ENCODE measurements at regions not wholly inside any gene's neighbourhood (a gene's known extent, or its start where the extent isn't known, plus 50 kb on each side); places are given as distances from the start of the nearest gene placed in this dataset.

- Histone ChIP-seq H3K27ac (ENCODE audit: low read length) (no peak overlapping the region), H3K9me3 (ENCODE audit: insufficient read depth, low read length) (no peaks in the 10 kb centered on the region), H2AFZ (ENCODE audit: low read depth, low read length) (no peak overlapping the region), H3K79me2 (ENCODE audit: low read length) (no peaks in the 10 kb centered on the region), H3K9ac (ENCODE audit: low read length) (no peak overlapping the region), H3K4me1 (ENCODE audit: low read length) (no peaks in the 10 kb centered on the region), H3K36me3 (replicated peaks; ENCODE audit: low read depth, low read length) (no peaks in the 10 kb centered on the region), H4K20me1 (ENCODE audit: insufficient read depth, low read length) (no peaks in the 10 kb centered on the region), H3K27me3 (ENCODE audit: low read depth, low read length) (peaks cover 27% of the 10 kb centered on the region), H3K4me2 (ENCODE audit: low read length) (no peak overlapping the region), H3K4me3 (ENCODE audit: low read length) (no peak overlapping the region)
- TF ChIP-seq CTCF (IDR thresholded peaks at IDR 0.05; ENCODE audit: low read depth, low read length) (no peak), EZH2phosphoT487 (IDR thresholded peaks at IDR 0.05; ENCODE audit: low read depth) (no peak)
These were observed 191.0 kb downstream of the MIAT start for GRCh38 chr22:26848244-26848920.

- no peak overlapping the region for H2AFZ ChIP-seq (ENCODE audit: low read depth, low read length)
- no peaks in the 10 kb centered on the region for H3K36me3 ChIP-seq (replicated peaks; ENCODE audit: low read depth, low read length)
- H3K4me1 ChIP-seq (ENCODE audit: low read length) = no peaks in the 10 kb centered on the region
- H3K27me3 ChIP-seq (ENCODE audit: low read depth, low read length) = peaks cover 28% of the 10 kb centered on the region
- no peak overlapping the region for H3K27ac ChIP-seq (ENCODE audit: low read length)
- no peaks in the 10 kb centered on the region for H4K20me1 ChIP-seq (ENCODE audit: insufficient read depth, low read length)
- no peak for TF ChIP-seq CTCF (IDR thresholded peaks at IDR 0.05; ENCODE audit: low read depth, low read length)
- TF ChIP-seq EZH2phosphoT487 (IDR thresholded peaks at IDR 0.05; ENCODE audit: low read depth) = no peak
- no peaks in the 10 kb centered on the region for H3K9me3 ChIP-seq (ENCODE audit: insufficient read depth, low read length)
- no peak overlapping the region for H3K4me2 ChIP-seq (ENCODE audit: low read length)
- H3K9ac ChIP-seq (ENCODE audit: low read length) = no peak overlapping the region
- no peak overlapping the region for H3K4me3 ChIP-seq (ENCODE audit: low read length)
- H3K79me2 ChIP-seq (ENCODE audit: low read length) = no peaks in the 10 kb centered on the region
These were observed 192.2 kb downstream of the MIAT start for GRCh38 chr22:26849575-26849974.

- H3K4me3 ChIP-seq (ENCODE audit: low read length) = no peak overlapping the region
- no peak overlapping the region for H3K9ac ChIP-seq (ENCODE audit: low read length)
- H3K36me3 ChIP-seq (replicated peaks; ENCODE audit: low read depth, low read length) = no peaks in the 10 kb centered on the region
- no peak overlapping the region for H2AFZ ChIP-seq (ENCODE audit: low read depth, low read length)
- H3K27ac ChIP-seq (ENCODE audit: low read length) = no peak overlapping the region
- no peaks in the 10 kb centered on the region for H4K20me1 ChIP-seq (ENCODE audit: insufficient read depth, low read length)
- no peaks in the 10 kb centered on the region for H3K79me2 ChIP-seq (ENCODE audit: low read length)
- no peak overlapping the region for H3K4me2 ChIP-seq (ENCODE audit: low read length)
- H3K27me3 ChIP-seq (ENCODE audit: low read depth, low read length) = peaks cover 31% of the 10 kb centered on the region
- H3K9me3 ChIP-seq (ENCODE audit: insufficient read depth, low read length) = no peaks in the 10 kb centered on the region
- no peak for TF ChIP-seq CTCF (IDR thresholded peaks at IDR 0.05; ENCODE audit: low read depth, low read length)
- TF ChIP-seq EZH2phosphoT487 (IDR thresholded peaks at IDR 0.05; ENCODE audit: low read depth) = no peak
- no peaks in the 10 kb centered on the region for H3K4me1 ChIP-seq (ENCODE audit: low read length)
These were observed 193.7 kb downstream of the MIAT start for GRCh38 chr22:26851125-26851524.

- H3K9me3 ChIP-seq (ENCODE audit: insufficient read depth, low read length) = no peaks in the 10 kb centered on the region
- H3K4me3 ChIP-seq (ENCODE audit: low read length) = no peak overlapping the region
- peaks cover 39% of the 10 kb centered on the region for H3K27me3 ChIP-seq (ENCODE audit: low read depth, low read length)
- no peak overlapping the region for H3K9ac ChIP-seq (ENCODE audit: low read length)
- no peak overlapping the region for H3K4me2 ChIP-seq (ENCODE audit: low read length)
- H3K4me1 ChIP-seq (ENCODE audit: low read length) = no peaks in the 10 kb centered on the region
- no peaks in the 10 kb centered on the region for H4K20me1 ChIP-seq (ENCODE audit: insufficient read depth, low read length)
- no peaks in the 10 kb centered on the region for H3K36me3 ChIP-seq (replicated peaks; ENCODE audit: low read depth, low read length)
- no peak overlapping the region for H3K27ac ChIP-seq (ENCODE audit: low read length)
- no peak overlapping the region for H2AFZ ChIP-seq (ENCODE audit: low read depth, low read length)
- TF ChIP-seq EZH2phosphoT487 (IDR thresholded peaks at IDR 0.05; ENCODE audit: low read depth) = no peak
- H3K79me2 ChIP-seq (ENCODE audit: low read length) = no peaks in the 10 kb centered on the region
These were observed 194.8 kb downstream of the MIAT start for GRCh38 chr22:26852176-26852575.
